Colonic mucosa (tissue), 4 donors: ENCODE measurements at regions not wholly inside any gene's neighbourhood (a gene's known extent, or its start where the extent isn't known, plus 50 kb on each side); places are given as distances from the start of the nearest gene placed in this dataset.

Experiments
- DNase-seq: peaks from one replicate; pipeline ENCODE4 v3.0.0-alpha.2; 2020
- H3K27ac ChIP-seq: fragments of 200-600 bp; one replicate; pipeline ENCODE4 v1.8.0; 2021
- H3K27me3 ChIP-seq: fragments of 200-600 bp; one replicate; pipeline ENCODE4 v1.8.0; 2021
- H3K36me3 ChIP-seq: fragments of 200-600 bp; one replicate; pipeline ENCODE4 v1.8.0; 2021
- H3K4me1 ChIP-seq: fragments of 200-600 bp; one replicate; pipeline ENCODE4 v1.8.0; 2021; ENCODE audit warnings: mild to moderate bottlenecking
- H3K4me3 ChIP-seq: fragments of 200-600 bp; one replicate; pipeline ENCODE4 v1.8.0; 2021
- H3K9ac ChIP-seq, 2 donors: one replicate each; pipeline ENCODE4 v1.7.0; 2013; ENCODE audit warnings: control low read depth in 2 of 2, low read depth in 2 of 2, low read length in 2 of 2
- H3K9me3 ChIP-seq: fragments of 200-600 bp; one replicate; pipeline ENCODE4 v1.8.0; 2021
- intact Hi-C: fragments of 100-400 bp; cut with DNase I; formaldehyde crosslinking; loops from one replicate; pipeline ENCODE4 v1.14.1; 2022
- TF ChIP-seq, protein P1 (sequence below): fragments of 200-600 bp; IDR thresholded peaks from one replicate; pipeline ENCODE4 v1.8.0; 2022; ENCODE audit warnings: antibody characterized with exemption, mild to moderate bottlenecking
- donor health status: healthy.
- donor health status: DM: no; HTN: no; CAD: no.
- donor health status: DM: no; HTN: no; CAD: no.

DNA sequence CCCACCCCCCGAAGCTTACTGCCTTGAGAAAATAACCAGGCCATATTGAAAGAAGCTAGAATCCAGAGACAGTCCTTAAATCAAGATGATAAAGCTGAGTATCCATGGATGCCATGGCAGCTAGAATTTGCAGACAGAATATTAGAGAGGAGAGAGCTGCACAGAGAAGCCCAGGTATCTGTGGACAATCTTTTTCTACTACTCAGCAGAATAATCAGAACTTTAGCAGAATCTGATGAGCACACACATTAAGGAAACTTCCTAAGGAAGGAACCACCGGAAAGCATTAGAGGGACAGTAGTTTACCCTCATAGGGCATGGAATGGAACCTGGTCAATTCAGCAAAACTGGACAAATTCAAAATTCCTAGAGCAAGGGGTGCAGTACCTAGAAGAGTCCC is 1001.7 kb downstream of the HACE1 start:
- Histone ChIP-seq H3K36me3 (no peaks in the 10 kb centered on the region), H3K4me3 (no peak overlapping the region), H3K4me1 (no peaks in the 10 kb centered on the region), H3K27me3 (no peaks in the 10 kb centered on the region), H3K9me3 (no peaks in the 10 kb centered on the region), H3K9ac (no peak overlapping the region), H3K27ac (no peak overlapping the region)
- TF ChIP-seq, protein P1, sequence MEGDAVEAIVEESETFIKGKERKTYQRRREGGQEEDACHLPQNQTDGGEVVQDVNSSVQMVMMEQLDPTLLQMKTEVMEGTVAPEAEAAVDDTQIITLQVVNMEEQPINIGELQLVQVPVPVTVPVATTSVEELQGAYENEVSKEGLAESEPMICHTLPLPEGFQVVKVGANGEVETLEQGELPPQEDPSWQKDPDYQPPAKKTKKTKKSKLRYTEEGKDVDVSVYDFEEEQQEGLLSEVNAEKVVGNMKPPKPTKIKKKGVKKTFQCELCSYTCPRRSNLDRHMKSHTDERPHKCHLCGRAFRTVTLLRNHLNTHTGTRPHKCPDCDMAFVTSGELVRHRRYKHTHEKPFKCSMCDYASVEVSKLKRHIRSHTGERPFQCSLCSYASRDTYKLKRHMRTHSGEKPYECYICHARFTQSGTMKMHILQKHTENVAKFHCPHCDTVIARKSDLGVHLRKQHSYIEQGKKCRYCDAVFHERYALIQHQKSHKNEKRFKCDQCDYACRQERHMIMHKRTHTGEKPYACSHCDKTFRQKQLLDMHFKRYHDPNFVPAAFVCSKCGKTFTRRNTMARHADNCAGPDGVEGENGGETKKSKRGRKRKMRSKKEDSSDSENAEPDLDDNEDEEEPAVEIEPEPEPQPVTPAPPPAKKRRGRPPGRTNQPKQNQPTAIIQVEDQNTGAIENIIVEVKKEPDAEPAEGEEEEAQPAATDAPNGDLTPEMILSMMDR, result no peak
- no peak for DNase-seq
- intact Hi-C loops, result no loop called here

DNA sequence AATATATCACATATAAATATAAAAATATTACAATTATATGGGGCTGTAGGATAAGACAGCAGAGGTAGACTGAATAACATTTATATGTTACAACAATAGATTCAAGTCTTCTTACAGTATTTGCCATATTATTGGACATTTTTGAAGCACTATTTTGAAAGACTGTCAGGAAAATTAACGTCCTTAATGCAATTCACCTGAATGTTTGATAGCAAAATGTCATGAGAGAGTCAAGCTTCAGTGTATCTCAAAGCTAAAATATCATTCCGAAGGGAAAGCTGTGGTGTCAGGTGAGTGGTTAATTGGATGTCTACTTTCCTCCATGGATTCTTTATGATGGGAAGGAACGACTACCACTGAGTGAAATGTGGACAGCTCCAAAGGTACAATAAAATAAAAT is 1004.0 kb downstream of the HACE1 start:
- H3K9ac ChIP-seq, result no peak overlapping the region
- H3K4me3 ChIP-seq, result no peak overlapping the region
- no peaks in the 10 kb centered on the region for H3K27me3 ChIP-seq
- TF ChIP-seq, protein P1, result no peak
- intact Hi-C loops, result no loop called here
- DNase-seq, result no peak
- no peak overlapping the region for H3K27ac ChIP-seq
- no peaks in the 10 kb centered on the region for H3K9me3 ChIP-seq
- H3K4me1 ChIP-seq, result no peaks in the 10 kb centered on the region
- no peaks in the 10 kb centered on the region for H3K36me3 ChIP-seq

DNA sequence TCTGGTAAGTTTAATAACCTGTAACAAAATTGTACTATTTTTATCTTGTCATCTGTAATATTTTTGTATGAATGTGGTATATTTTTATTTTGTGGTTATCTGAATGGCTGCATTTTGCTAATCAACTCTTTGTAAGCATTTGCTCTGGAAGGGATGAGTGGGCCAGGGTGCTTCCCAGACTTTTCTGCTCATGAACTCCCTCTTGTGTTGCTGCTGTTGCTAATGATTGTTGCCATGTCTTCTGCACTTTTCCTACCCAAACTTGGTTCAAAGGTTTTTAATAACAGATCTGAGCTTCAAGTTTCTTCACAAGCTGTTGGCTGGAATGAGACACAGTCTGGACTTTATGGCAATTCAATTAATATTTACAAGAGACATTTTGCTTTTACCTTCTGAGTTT is 1005.7 kb downstream of the HACE1 start:
- Histone ChIP-seq H3K27me3 (no peaks in the 10 kb centered on the region), H3K4me3 (no peak overlapping the region), H3K36me3 (no peaks in the 10 kb centered on the region), H3K9ac (no peak overlapping the region), H3K4me1 (no peaks in the 10 kb centered on the region), H3K27ac (no peak overlapping the region), H3K9me3 (no peaks in the 10 kb centered on the region)
- TF ChIP-seq, protein P1, result no peak
- DNase-seq, result no peak
- intact Hi-C loops, result no loop called here

DNA sequence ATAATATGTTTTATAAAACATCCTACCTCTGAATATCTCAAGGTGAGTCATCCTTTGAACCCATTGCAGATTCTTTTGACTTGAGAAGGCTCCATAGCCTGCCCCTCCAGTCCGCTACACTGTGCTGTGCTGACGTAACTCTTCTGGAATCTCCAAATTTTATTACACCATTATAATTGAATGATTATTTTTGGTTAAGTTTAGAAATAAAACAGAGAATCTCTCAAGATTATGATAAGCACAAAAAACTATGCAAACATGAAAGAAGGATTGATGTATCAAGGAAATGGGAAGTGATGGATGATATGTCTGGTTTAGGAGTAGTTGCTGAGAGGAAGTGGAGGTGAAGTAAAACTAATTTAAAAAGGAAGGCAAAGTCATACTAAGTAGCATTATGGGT is 1021.3 kb downstream of the HACE1 start:
- H3K9me3 ChIP-seq, result no peaks in the 10 kb centered on the region
- DNase-seq, result no peak
- intact Hi-C loops, result no loop called here
- no peaks in the 10 kb centered on the region for H3K4me1 ChIP-seq
- TF ChIP-seq, protein P1, result no peak
- H3K9ac ChIP-seq, result no peak overlapping the region
- H3K4me3 ChIP-seq, result no peak overlapping the region
- no peaks in the 10 kb centered on the region for H3K27me3 ChIP-seq
- no peaks in the 10 kb centered on the region for H3K36me3 ChIP-seq
- H3K27ac ChIP-seq, result no peak overlapping the region

DNA sequence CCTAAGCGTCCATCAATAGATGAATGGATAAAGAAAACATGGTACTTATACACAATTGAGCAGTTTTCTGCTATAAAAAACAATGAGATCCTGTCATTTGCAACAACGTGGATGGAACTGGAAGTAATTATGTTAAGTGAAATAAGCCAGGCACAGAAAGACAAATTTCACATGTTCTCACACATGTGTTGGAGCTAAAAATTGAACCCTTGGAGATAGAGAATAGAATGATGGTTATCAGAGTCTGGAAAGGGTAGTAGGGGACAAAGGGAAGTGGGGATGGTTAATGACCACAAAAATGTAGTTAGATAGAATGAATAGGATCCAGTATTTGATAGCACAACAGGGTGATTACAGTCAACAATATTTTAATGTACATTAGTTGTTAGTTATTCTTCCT is 1033.5 kb downstream of the HACE1 start:
- Histone ChIP-seq H3K4me3 (no peak overlapping the region), H3K36me3 (no peaks in the 10 kb centered on the region), H3K27me3 (no peaks in the 10 kb centered on the region), H3K9me3 (no peaks in the 10 kb centered on the region), H3K27ac (no peak overlapping the region), H3K9ac (no peak overlapping the region), H3K4me1 (no peaks in the 10 kb centered on the region)
- no peak for DNase-seq
- intact Hi-C loops, result no loop called here
- TF ChIP-seq, protein P1, result no peak

DNA sequence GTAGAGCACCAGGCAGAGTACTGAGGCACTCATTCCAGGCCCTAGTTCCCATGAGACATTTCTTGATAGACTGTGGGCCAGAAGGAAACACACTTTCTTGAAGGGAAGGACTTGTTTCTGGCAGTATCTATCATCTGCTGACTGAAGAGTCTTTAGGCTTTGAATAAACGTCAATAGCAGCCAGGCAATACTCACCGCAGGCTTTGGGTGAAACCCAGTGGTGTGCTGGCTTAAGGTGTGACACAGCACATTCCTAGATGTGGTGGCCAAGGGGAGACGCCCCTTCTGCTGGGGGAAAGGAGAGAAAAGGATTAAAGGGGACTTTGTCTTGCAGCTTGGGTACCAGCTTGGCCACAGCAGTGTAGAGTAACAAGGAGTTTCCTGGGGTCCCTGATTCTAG is 1039.6 kb downstream of the HACE1 start:
- Histone ChIP-seq H3K9ac (no peak overlapping the region), H3K4me1 (no peaks in the 10 kb centered on the region), H3K9me3 (no peaks in the 10 kb centered on the region), H3K4me3 (no peak overlapping the region), H3K27me3 (no peaks in the 10 kb centered on the region), H3K27ac (no peak overlapping the region), H3K36me3 (no peaks in the 10 kb centered on the region)
- no peak for DNase-seq
- intact Hi-C loops, result no loop called here
- TF ChIP-seq, protein P1, result no peak
